ENCODE measurements at regions not wholly inside any gene's neighbourhood (a gene's known extent, or its start where the extent isn't known, plus 50 kb on each side); places are given as distances from the start of the nearest gene placed in this dataset.

DNA sequence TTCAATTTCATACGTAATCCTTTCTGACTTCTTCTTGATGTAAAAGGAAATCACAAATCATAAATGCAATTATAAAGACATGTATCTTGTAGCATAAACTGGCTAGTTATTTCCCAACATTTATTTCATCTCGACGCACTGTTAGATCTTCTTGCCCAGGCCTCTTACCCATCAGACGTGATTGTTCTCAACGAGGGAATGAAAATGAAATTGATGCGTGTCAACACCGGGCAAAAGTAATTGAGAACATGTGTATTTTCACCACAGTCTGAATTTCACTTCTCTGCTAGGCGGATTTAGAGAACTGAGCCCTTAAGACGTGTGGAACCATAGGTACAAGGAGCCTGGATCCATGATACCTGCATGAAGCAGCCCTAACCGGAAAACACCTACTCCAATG lies 519.7 kb downstream of the KCNT2 start:
- TF ChIP-seq, protein P1, sequence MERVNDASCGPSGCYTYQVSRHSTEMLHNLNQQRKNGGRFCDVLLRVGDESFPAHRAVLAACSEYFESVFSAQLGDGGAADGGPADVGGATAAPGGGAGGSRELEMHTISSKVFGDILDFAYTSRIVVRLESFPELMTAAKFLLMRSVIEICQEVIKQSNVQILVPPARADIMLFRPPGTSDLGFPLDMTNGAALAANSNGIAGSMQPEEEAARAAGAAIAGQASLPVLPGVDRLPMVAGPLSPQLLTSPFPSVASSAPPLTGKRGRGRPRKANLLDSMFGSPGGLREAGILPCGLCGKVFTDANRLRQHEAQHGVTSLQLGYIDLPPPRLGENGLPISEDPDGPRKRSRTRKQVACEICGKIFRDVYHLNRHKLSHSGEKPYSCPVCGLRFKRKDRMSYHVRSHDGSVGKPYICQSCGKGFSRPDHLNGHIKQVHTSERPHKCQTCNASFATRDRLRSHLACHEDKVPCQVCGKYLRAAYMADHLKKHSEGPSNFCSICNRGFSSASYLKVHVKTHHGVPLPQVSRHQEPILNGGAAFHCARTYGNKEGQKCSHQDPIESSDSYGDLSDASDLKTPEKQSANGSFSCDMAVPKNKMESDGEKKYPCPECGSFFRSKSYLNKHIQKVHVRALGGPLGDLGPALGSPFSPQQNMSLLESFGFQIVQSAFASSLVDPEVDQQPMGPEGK (CRISPR knock-in tag; IDR thresholded peaks at IDR 0.05; ENCODE audit: borderline replicate concordance) = no peak
- TF ChIP-seq PPARA (CRISPR knock-in tag; IDR thresholded peaks at IDR 0.05; ENCODE audit: borderline replicate concordance) (no peak), CSRNP3 (CRISPR knock-in tag; IDR thresholded peaks at IDR 0.05) (no peak), OSR1 (CRISPR knock-in tag; IDR thresholded peaks at IDR 0.05) (no peak), ZNF70 (CRISPR knock-in tag; IDR thresholded peaks at IDR 0.05) (no peak), SNAI2 (CRISPR knock-in tag; IDR thresholded peaks at IDR 0.05) (no peak), GLIS3 (CRISPR knock-in tag; IDR thresholded peaks at IDR 0.05) (no peak), RARB (CRISPR knock-in tag; IDR thresholded peaks at IDR 0.05) (no peak), ESRRG (CRISPR knock-in tag; IDR thresholded peaks at IDR 0.05) (no peak), ZFP30 (CRISPR knock-in tag; IDR thresholded peaks at IDR 0.05) (no peak), ARNTL (CRISPR knock-in tag; IDR thresholded peaks at IDR 0.05; ENCODE audit: borderline replicate concordance, low read depth) (no peak)
